Liver (tissue), 8 donors: ENCODE measurements at regions not wholly inside any gene's neighbourhood (a gene's known extent, or its start where the extent isn't known, plus 50 kb on each side); places are given as distances from the start of the nearest gene placed in this dataset.

Source experiments
- DNase-seq: peaks from one replicate; pipeline ENCODE4 v3.0.0-alpha.2; 2017; ENCODE audit warnings: low spot score
- H3K27ac ChIP-seq, 2 donors: one replicate each; pipeline ENCODE4 v1.7.0; 2013; ENCODE audit warnings: inconsistent platforms in 2 of 2, low read length in 2 of 2, control low read depth in 1 of 2, low read depth in 1 of 2, mild to moderate bottlenecking in 1 of 2
- H3K27me3 ChIP-seq, 4 donors: one replicate each; pipeline versions ENCODE4 v1.6.1 to v1.7.0; 2013; ENCODE audit warnings: low read length in 3 of 4, inconsistent platforms in 1 of 4, mild to moderate bottlenecking in 1 of 4, moderate library complexity in 1 of 4; ENCODE audit not compliant: control insufficient read depth in 4 of 4, insufficient read depth in 4 of 4
- H3K36me3 ChIP-seq, 4 donors: one replicate each; pipeline versions ENCODE4 v1.6.1 to v1.7.0; 2013; ENCODE audit warnings: low read length in 3 of 4, mild to moderate bottlenecking in 3 of 4, low read depth in 1 of 4, moderate library complexity in 1 of 4; ENCODE audit not compliant: control insufficient read depth in 4 of 4, insufficient read depth in 3 of 4
- H3K4me1 ChIP-seq, 4 donors: one replicate each; pipeline versions ENCODE4 v1.6.1 to v1.7.0; 2013; ENCODE audit warnings: low read length in 3 of 4, mild to moderate bottlenecking in 3 of 4, moderate library complexity in 1 of 4; ENCODE audit not compliant: control insufficient read depth in 4 of 4, insufficient read depth in 4 of 4
- H3K4me3 ChIP-seq, 3 donors: one replicate each; pipeline versions ENCODE4 v1.6.1 to v1.7.0; 2013; ENCODE audit warnings: low read length in 3 of 3, control low read depth in 1 of 3, low read depth in 1 of 3, mild to moderate bottlenecking in 1 of 3
- H3K9ac ChIP-seq, 2 donors: one replicate each; pipeline ENCODE4 v1.7.0; 2013; ENCODE audit warnings: low read length in 2 of 2, mild to moderate bottlenecking in 2 of 2, moderate library complexity in 2 of 2, control low read depth in 1 of 2, low read depth in 1 of 2
- H3K9me3 ChIP-seq, 4 donors: one replicate each; pipeline versions ENCODE4 v1.6.1 to v1.7.0; 2013; ENCODE audit warnings: low read length in 3 of 4; ENCODE audit not compliant: control insufficient read depth in 4 of 4
- FOXA1 ChIP-seq: IDR thresholded peaks from 2 replicates; pipeline ENCODE4 v1.6.1; 2016; ENCODE audit warnings: antibody characterized with exemption
- FOXA2 ChIP-seq: IDR thresholded peaks from 2 replicates; pipeline ENCODE4 v1.6.1; 2016; ENCODE audit warnings: antibody characterized with exemption
- HNF4G ChIP-seq: IDR thresholded peaks from 2 replicates; pipeline ENCODE4 v1.6.1; 2016; ENCODE audit warnings: antibody characterized with exemption
- JUND ChIP-seq, 2 donors: IDR thresholded peaks; 2 replicates each; pipeline ENCODE4 v1.6.1; 2016; ENCODE audit warnings: antibody characterized with exemption in 2 of 2
- NR2F2 ChIP-seq: IDR thresholded peaks from 2 replicates; pipeline ENCODE4 v1.6.1; 2016; ENCODE audit warnings: antibody characterized with exemption
- RAD21 ChIP-seq, 2 donors: IDR thresholded peaks; 2 replicates each; pipeline ENCODE4 v1.6.1; 2016; ENCODE audit warnings: antibody characterized with exemption in 2 of 2, mild to moderate bottlenecking in 2 of 2
- RXRA ChIP-seq, 2 donors: IDR thresholded peaks; 2 replicates each; pipeline ENCODE4 v1.6.1; 2017 to 2018; ENCODE audit warnings: antibody characterized with exemption in 2 of 2, mild to moderate bottlenecking in 1 of 2
- SP1 ChIP-seq: IDR thresholded peaks from 2 replicates; pipeline ENCODE4 v1.6.1; 2018; ENCODE audit warnings: antibody characterized with exemption, mild to moderate bottlenecking
- YY1 ChIP-seq: IDR thresholded peaks from 2 replicates; pipeline ENCODE4 v1.6.1; 2016; ENCODE audit warnings: antibody characterized with exemption, mild to moderate bottlenecking
- WGBS: extraction: QIAGEN DNeasy Blood & Tissue Kit; methylation state at CpG from one replicate; pipeline ENCODE4 v1.1.7; 2013; 5-methylcytosine and 5-hydroxymethylcytosine counted together
- TF ChIP-seq, protein P1 (sequence below): IDR thresholded peaks from 2 replicates; pipeline ENCODE4 v1.6.1; 2016; ENCODE audit warnings: antibody characterized with exemption
- TF ChIP-seq, protein P2 (sequence below): fragments of 150-350 bp; IDR thresholded peaks from 2 replicates; pipeline ENCODE4 v1.5.1; 2017; ENCODE audit warnings: improper control_type of control experiment, low read depth, low read length; ENCODE audit not compliant: missing input control
- TF ChIP-seq, protein P3 (sequence below): IDR thresholded peaks from 2 replicates; pipeline ENCODE4 v1.6.1; 2016; ENCODE audit warnings: antibody characterized with exemption
- TF ChIP-seq, protein P4 (sequence below): IDR thresholded peaks from 2 replicates; pipeline ENCODE4 v1.6.1; 2016; ENCODE audit warnings: antibody characterized with exemption, mild to moderate bottlenecking
- donor health status: healthy.
- donor health status: healthy.
- donor health status: healthy.
- donor health status: healthy.
- donor health status: healthy.

DNA sequence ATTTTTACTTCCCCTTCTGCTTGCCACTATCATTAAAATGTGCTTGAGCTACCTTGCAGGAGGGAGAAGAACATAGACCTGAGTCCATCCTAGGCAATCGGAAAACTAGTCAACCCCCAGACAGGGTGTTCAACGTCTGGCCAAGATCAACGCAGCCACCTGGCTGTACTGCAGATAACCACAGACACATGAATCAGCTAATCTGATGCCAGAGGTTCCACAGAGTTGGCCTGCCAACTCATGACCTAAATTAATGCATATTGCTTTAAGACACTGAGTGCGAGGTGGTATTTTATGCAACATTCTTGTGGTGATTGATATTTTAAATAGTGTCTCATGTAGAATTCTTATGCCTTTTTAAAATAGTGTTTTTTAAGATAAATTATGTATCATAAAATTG, 1283.8 kb upstream of the PABPC4L start (continued):
- TF ChIP-seq SP1 (no peak), FOXA2 (no peak), RXRA (IDR thresholded peaks at IDR 0.05) (no peak)
- TF ChIP-seq, protein P1, sequence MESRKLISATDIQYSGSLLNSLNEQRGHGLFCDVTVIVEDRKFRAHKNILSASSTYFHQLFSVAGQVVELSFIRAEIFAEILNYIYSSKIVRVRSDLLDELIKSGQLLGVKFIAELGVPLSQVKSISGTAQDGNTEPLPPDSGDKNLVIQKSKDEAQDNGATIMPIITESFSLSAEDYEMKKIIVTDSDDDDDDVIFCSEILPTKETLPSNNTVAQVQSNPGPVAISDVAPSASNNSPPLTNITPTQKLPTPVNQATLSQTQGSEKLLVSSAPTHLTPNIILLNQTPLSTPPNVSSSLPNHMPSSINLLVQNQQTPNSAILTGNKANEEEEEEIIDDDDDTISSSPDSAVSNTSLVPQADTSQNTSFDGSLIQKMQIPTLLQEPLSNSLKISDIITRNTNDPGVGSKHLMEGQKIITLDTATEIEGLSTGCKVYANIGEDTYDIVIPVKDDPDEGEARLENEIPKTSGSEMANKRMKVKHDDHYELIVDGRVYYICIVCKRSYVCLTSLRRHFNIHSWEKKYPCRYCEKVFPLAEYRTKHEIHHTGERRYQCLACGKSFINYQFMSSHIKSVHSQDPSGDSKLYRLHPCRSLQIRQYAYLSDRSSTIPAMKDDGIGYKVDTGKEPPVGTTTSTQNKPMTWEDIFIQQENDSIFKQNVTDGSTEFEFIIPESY = no peak

DNA sequence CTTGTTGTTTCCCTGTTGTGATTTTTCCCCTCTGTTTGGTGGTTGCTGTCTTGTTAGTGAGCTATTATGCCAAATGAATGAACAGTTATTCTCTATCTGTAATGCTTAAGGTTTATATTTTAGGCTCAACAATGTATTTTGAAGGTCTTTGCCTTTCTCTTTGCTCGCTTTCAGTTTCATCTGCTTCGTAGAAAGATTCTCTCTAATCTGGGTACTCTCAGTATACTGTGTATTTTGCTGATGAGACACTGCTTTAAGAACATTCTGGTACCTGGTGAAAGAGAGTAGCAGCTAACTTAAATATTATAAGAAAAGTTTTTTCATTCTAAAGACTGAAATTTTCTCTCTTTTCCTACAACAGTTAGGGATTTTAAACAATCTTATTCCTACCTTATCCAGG, 1274.7 kb upstream of the PABPC4L start:
- Histone ChIP-seq H3K27me3 (peaks cover 0 to 2% (median 0%) of the 10 kb centered on the region in 4 donors), H3K9ac (no peak overlapping the region), H3K4me1 (no peaks in the 10 kb centered on the region), H3K27ac (no peak overlapping the region), H3K9me3 (peaks cover 0 to 3% (median 0%) of the 10 kb centered on the region in 4 donors), H3K36me3 (no peaks in the 10 kb centered on the region), H3K4me3 (no peak overlapping the region)
- TF ChIP-seq NR2F2 (no peak), JUND (IDR thresholded peaks at IDR 0.05) (no peak), FOXA2 (no peak), HNF4G (no peak), RAD21 (IDR thresholded peaks at IDR 0.05) (no peak), FOXA1 (no peak), YY1 (no peak)
- TF ChIP-seq, protein P1 = no peak
- TF ChIP-seq, protein P2, sequence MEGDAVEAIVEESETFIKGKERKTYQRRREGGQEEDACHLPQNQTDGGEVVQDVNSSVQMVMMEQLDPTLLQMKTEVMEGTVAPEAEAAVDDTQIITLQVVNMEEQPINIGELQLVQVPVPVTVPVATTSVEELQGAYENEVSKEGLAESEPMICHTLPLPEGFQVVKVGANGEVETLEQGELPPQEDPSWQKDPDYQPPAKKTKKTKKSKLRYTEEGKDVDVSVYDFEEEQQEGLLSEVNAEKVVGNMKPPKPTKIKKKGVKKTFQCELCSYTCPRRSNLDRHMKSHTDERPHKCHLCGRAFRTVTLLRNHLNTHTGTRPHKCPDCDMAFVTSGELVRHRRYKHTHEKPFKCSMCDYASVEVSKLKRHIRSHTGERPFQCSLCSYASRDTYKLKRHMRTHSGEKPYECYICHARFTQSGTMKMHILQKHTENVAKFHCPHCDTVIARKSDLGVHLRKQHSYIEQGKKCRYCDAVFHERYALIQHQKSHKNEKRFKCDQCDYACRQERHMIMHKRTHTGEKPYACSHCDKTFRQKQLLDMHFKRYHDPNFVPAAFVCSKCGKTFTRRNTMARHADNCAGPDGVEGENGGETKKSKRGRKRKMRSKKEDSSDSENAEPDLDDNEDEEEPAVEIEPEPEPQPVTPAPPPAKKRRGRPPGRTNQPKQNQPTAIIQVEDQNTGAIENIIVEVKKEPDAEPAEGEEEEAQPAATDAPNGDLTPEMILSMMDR = no peak
- TF ChIP-seq, protein P3, sequence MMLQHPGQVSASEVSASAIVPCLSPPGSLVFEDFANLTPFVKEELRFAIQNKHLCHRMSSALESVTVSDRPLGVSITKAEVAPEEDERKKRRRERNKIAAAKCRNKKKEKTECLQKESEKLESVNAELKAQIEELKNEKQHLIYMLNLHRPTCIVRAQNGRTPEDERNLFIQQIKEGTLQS = no peak
- TF ChIP-seq, protein P4, sequence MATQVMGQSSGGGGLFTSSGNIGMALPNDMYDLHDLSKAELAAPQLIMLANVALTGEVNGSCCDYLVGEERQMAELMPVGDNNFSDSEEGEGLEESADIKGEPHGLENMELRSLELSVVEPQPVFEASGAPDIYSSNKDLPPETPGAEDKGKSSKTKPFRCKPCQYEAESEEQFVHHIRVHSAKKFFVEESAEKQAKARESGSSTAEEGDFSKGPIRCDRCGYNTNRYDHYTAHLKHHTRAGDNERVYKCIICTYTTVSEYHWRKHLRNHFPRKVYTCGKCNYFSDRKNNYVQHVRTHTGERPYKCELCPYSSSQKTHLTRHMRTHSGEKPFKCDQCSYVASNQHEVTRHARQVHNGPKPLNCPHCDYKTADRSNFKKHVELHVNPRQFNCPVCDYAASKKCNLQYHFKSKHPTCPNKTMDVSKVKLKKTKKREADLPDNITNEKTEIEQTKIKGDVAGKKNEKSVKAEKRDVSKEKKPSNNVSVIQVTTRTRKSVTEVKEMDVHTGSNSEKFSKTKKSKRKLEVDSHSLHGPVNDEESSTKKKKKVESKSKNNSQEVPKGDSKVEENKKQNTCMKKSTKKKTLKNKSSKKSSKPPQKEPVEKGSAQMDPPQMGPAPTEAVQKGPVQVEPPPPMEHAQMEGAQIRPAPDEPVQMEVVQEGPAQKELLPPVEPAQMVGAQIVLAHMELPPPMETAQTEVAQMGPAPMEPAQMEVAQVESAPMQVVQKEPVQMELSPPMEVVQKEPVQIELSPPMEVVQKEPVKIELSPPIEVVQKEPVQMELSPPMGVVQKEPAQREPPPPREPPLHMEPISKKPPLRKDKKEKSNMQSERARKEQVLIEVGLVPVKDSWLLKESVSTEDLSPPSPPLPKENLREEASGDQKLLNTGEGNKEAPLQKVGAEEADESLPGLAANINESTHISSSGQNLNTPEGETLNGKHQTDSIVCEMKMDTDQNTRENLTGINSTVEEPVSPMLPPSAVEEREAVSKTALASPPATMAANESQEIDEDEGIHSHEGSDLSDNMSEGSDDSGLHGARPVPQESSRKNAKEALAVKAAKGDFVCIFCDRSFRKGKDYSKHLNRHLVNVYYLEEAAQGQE = no peak
- no peak for DNase-seq
- 65% methylated on average over 2 of the region's 2 CpGs for WGBS
